Suprapubic skin (tissue), 4 donors: ENCODE measurements at regions not wholly inside any gene's neighbourhood (a gene's known extent, or its start where the extent isn't known, plus 50 kb on each side); places are given as distances from the start of the nearest gene placed in this dataset.

Experiments
- EP300 ChIP-seq: sonication (generic); formaldehyde crosslinking; IDR thresholded peaks from one replicate; pipeline ENCODE4 v1.6.1; 2017; ENCODE audit warnings: antibody characterized with exemption
- POLR2A ChIP-seq, 2 donors: fragments of 450-650 bp; IDR thresholded peaks; one replicate each; pipeline ENCODE4 v1.6.1; 2017; ENCODE audit warnings: antibody characterized with exemption in 2 of 2, mild to moderate bottlenecking in 2 of 2, moderate library complexity in 2 of 2
- POLR2AphosphoS5 ChIP-seq, 3 donors: sonication (generic); formaldehyde crosslinking; IDR thresholded peaks; one replicate each; pipeline ENCODE4 v1.6.1; 2017; ENCODE audit warnings: antibody characterized with exemption in 3 of 3
- TF ChIP-seq, protein P1 (sequence below), 2 donors: fragments of 200-600 bp in 1 of 2; fragments of 450-650 bp in 1 of 2; sonication (generic) in 1 of 2; IDR thresholded peaks; one replicate each; pipeline ENCODE4 v1.5.1; 2016 to 2019; ENCODE audit warnings: antibody characterized with exemption in 2 of 2, mild to moderate bottlenecking in 1 of 2, moderate library complexity in 1 of 2

DNA sequence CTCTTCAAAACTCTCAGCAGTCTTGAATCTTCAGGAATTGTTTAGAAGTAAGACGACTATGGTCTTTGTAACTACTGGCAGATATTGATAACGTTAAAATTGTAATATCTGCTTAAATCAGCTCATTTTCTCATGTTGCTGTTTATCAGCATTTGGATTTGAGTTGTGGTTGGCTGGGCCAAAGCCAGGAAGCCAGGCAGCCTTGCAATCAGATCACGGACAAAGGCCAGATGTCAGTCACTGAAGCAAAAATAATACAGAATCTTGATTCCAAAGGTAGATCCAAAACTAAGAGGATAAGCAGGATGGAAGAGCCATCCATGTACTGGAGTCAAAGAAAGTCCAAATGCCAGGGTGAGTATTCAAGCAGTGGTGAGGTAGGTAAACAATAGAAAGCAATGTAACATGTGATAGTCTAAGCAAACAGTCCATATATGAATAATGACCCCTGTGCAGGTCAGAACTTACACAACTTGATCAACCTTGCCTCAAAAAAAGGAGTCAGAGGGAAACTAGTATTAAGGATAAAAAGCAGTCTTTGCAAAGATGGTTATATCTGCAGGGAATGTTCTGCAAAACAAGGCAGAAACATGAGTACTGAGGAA, 95.8 kb upstream of the RAP1B start:
- TF ChIP-seq, protein P1, sequence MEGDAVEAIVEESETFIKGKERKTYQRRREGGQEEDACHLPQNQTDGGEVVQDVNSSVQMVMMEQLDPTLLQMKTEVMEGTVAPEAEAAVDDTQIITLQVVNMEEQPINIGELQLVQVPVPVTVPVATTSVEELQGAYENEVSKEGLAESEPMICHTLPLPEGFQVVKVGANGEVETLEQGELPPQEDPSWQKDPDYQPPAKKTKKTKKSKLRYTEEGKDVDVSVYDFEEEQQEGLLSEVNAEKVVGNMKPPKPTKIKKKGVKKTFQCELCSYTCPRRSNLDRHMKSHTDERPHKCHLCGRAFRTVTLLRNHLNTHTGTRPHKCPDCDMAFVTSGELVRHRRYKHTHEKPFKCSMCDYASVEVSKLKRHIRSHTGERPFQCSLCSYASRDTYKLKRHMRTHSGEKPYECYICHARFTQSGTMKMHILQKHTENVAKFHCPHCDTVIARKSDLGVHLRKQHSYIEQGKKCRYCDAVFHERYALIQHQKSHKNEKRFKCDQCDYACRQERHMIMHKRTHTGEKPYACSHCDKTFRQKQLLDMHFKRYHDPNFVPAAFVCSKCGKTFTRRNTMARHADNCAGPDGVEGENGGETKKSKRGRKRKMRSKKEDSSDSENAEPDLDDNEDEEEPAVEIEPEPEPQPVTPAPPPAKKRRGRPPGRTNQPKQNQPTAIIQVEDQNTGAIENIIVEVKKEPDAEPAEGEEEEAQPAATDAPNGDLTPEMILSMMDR (IDR thresholded peaks at IDR 0.05): no peak
- TF ChIP-seq EP300 (no peak), POLR2A (IDR thresholded peaks at IDR 0.05) (no peak), POLR2AphosphoS5 (IDR thresholded peaks at IDR 0.05) (no peak)
